Erythroblast (primary cell): ENCODE measurements at regions not wholly inside any gene's neighbourhood (a gene's known extent, or its start where the extent isn't known, plus 50 kb on each side); places are given as distances from the start of the nearest gene placed in this dataset.

Source experiments
- GATA1 ChIP-seq: IDR thresholded peaks from 2 replicates; pipeline ENCODE4 v1.6.1; 2011; ENCODE audit warnings: low read depth, mild to moderate bottlenecking, control low read depth, low read length, moderate library complexity
- POLR2A ChIP-seq: IDR thresholded peaks from 2 replicates; pipeline ENCODE4 v1.6.1; 2011; ENCODE audit warnings: mild to moderate bottlenecking, low read length

GRCh38 chr3:5774337-5774736 is 586.8 kb downstream of the EDEM1 start:
- TF ChIP-seq POLR2A, result no peak
- no peak for TF ChIP-seq GATA1
